ENCODE measurements at regions not wholly inside any gene's neighbourhood (a gene's known extent, or its start where the extent isn't known, plus 50 kb on each side); places are given as distances from the start of the nearest gene placed in this dataset.

DNA sequence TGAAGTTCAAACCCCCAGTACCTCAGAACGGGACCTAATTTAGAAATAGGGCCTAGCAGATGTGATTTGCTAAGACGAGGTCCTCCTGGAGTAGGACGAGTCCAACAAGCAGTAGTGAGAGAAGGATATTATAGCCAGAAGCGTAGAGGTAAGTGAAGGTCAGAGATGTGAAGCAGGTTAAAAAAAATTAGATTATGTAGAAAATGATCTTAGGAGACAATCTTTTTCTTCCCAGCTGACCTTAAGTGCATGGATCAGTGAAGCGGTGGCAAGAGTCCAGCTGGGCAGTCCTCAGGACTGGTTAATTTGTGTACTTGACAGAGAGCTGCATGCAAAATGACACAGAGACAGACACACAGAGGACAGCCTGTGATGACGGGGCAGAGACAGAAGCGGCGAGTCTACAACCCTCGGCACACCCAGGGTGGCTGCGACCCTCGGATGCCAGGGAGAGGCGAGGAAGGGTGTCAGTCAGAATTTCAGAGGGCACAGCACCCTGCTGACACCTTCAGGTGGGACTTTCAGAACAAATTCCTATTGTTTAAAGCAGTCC, 131.4 kb upstream of the IRX4 start:
- no peak overlapping the region for H3K27ac ChIP-seq
- H3K4me3 ChIP-seq: no peak overlapping the region
- 13 to 100% (median 83%) methylated on average over 1 to 9 of the region's 12 CpGs for WGBS, 10 experiments
- no peak for ATAC-seq (replicated peaks in 6 of 8)
- in situ Hi-C loops (cut with MboI; ENCODE audit: low pct_unique_long_range_greater_than_20kb in 2 of 9, low sequenced_read_pairs in 9 of 9, unreplicated experiment in 9 of 9): no loop called here
- no peaks in the 10 kb centered on the region for H3K4me1 ChIP-seq (replicated peaks in 1 of 2)

DNA sequence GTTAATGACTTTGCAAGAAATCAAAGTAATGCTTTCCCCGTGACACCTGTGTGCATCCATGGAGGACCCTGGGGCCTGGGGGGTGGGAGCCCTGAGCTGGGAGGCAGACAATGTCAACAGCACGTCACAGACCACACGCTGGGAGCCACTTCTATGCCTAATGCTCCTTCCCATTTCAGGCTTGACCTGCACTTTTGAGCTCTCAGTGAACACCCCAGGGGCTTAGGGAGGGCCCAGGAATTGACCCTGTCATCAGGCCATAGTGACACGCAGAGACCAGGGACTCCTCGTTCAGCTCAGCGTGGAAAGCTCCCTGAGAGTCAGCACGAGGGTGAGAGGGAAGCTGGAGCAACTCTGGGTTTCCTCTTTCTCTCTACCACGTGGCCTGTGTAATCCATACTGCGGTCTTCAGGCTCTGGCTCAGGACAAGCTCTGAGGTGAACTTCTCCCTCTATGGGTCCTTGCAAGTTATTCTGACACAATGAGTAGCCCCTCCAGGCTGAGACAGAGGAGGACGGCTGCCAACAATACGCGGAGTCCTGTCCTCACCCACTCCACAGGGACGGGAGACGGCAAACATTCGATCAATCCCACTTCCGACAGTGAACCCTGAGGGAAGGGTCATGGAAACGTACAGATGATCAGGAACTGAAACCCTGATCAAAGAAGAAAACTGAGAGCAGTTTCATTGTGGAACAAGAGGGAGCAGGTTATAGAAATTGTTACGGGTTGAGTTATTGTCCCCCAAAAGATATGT, 130.8 kb upstream of the IRX4 start:
- H3K27ac ChIP-seq: no peak overlapping the region
- no peak overlapping the region for H3K4me3 ChIP-seq
- in situ Hi-C loops (cut with MboI; ENCODE audit: low pct_unique_long_range_greater_than_20kb in 2 of 9, low sequenced_read_pairs in 9 of 9, unreplicated experiment in 9 of 9): no loop called here
- no peak for ATAC-seq (replicated peaks in 6 of 8)
- no peaks in the 10 kb centered on the region for H3K4me1 ChIP-seq (replicated peaks in 1 of 2)
- WGBS, 10 experiments: 40 to 100% (median 62%) methylated on average over 1 to 8 of the region's 18 CpGs

DNA sequence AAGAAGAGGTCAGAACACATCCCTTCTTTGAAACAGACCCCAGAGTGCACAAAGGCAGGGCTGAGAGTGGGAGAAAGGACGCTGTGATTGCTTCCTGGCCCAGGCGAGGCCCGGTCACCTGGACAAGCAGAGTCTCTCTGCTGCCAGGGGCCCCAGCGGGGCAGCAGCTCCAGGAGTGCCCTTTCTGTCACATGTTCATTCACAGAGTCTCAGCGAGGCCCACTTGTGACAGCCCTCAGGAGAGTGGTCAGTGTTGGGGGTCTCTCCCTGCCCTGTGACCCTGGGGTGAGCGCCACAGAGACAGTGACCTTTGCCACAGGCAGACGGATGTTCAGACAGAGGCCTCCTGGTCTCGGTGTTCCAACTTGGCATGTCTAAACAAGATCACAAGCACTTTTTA, 130.2 kb upstream of the IRX4 start:
- ATAC-seq (replicated peaks in 6 of 8): no peak
- no peak overlapping the region for H3K4me3 ChIP-seq
- in situ Hi-C loops (cut with MboI; ENCODE audit: low pct_unique_long_range_greater_than_20kb in 2 of 9, low sequenced_read_pairs in 9 of 9, unreplicated experiment in 9 of 9): no loop called here
- WGBS, 10 experiments: 40 to 90% (median 69%) methylated on average over 1 to 2 of the region's 8 CpGs; no CpG with 5 or more reads in 4 of the 10 experiments
- no peaks in the 10 kb centered on the region for H3K4me1 ChIP-seq (replicated peaks in 1 of 2)
- no peak overlapping the region for H3K27ac ChIP-seq

DNA sequence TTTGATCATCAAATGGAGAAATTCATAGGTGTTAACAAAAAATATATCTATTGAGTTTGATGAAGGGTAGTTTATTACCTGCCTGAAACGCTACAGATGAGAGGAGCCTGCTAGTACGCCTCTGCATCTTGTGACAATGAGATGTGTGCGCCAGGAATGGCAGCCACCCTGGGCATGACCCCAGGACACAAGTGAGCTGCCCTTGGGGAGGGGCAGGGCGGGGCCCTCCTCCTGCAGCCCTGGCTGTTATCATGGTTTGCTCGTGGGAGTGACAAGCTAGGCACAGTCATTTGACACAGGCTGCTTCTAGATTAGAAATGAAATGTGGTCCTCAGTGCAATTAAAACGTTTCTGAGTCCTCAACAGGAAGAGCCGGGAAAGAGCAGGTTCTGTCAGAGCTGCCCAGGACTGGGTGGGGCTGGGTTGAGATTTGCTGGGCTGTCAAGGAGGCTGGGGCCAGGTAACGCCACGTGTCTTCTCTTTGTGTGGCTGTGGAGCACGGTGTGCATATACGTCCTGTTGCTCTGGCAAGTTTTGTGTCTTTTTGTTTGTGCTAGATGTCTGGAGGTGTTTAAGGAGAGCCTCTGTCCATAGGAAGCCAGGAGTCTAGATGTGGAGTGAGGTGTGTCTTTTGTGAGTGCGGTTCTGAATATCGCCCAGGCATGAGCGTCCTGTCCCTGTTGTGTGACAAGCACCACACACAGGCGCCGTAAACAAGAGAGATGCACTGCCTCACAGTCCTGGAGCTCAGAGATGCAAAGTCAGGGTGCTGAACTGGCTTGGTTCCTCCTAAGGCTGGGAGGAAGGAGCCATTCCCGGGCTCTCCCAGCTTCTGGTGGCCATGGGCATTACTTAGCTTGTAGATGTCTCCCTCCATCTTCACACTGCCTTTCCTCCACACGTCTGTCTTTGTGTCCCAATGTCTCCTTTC, 129.0 kb upstream of the IRX4 start:
- Histone ChIP-seq H3K4me3 (no peak overlapping the region), H3K4me1 (replicated peaks in 1 of 2) (no peaks in the 10 kb centered on the region), H3K27ac (no peak overlapping the region)
- in situ Hi-C loops (cut with MboI; ENCODE audit: low pct_unique_long_range_greater_than_20kb in 2 of 9, low sequenced_read_pairs in 9 of 9, unreplicated experiment in 9 of 9): no loop called here
- 19 to 93% (median 77%) methylated on average over 2 to 10 of the region's 18 CpGs; no CpG with 5 or more reads in 2 of the 10 experiments for WGBS, 10 experiments
- ATAC-seq (replicated peaks in 6 of 8): no peak

DNA sequence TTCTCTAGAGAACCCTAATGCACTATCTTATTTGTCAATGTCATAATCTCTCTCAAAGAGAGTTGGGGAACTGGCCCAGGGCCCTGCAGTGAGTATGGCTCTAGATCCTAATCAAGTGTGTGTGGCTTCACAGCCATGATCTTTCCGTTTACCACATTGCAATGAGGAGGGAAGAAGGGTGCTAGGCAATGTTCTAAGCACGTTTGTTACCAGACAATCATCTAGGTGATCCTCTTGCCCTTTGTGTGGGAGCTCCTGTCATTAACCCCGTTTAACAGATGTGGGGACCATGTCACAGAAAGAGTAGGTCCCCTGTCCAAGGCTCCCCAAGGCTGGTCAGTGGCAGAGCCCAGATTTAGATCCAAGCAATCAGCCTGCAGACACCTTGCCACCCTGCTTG, 128.2 kb upstream of the IRX4 start:
- WGBS, 10 experiments: 0 to 83% (median 20%) methylated on average over 1 to 2 of the region's 3 CpGs; no CpG with 5 or more reads in 5 of the 10 experiments
- no peak for ATAC-seq (replicated peaks in 6 of 8)
- in situ Hi-C loops (cut with MboI; ENCODE audit: low pct_unique_long_range_greater_than_20kb in 2 of 9, low sequenced_read_pairs in 9 of 9, unreplicated experiment in 9 of 9): no loop called here
- no peaks in the 10 kb centered on the region for H3K4me1 ChIP-seq (replicated peaks in 1 of 2)
- H3K4me3 ChIP-seq: no peak overlapping the region
- no peak overlapping the region for H3K27ac ChIP-seq

DNA sequence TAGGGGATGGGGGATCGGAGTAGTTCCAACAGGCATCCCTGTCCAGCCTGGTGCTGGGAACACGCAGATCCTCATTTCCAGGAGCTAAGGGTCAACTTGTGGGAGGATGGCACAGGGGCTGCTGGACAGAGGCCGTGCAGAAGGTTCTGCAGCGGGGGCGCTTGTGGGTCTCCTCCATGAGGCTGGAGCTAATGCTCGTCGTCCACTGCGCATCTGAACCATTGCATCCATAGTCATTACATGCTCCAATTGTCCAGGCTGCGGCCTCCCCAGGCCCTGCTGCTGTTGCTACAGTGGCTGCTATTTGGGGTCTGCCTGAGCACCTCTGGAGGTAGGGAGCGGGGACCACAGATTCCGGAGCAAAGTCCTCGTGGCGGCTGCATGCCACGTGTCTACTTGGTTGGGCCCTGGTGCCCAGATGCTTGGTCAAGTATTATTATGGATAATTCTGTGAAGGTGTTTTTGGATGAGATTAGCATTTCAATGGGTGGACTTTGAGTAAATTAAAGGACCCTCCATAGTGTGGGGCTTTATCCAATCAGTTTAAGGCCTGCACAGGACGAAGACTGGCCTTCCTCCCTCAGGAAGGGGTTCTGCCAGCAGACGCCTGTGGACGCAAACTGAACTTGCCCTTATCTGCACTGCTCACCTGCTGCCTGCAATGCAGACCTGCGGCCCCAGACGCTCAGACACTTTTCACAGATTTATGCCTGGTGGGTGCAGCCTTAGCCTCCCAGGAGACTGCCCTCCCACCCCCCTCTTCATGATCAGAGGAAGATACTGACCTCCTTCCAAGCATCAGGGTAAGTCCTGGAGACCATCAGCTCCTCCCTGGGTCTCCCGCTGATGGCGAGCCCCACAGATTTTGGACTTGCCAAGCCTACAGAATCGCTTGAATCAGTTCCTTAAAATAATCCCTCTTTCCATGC, 127.5 kb upstream of the IRX4 start:
- no peak for ATAC-seq (replicated peaks in 6 of 8)
- Histone ChIP-seq H3K27ac (no peak overlapping the region), H3K4me1 (replicated peaks in 1 of 2) (no peaks in the 10 kb centered on the region), H3K4me3 (no peak overlapping the region)
- in situ Hi-C loops (cut with MboI; ENCODE audit: low pct_unique_long_range_greater_than_20kb in 2 of 9, low sequenced_read_pairs in 9 of 9, unreplicated experiment in 9 of 9): no loop called here
- 20 to 100% (median 76%) methylated on average over 1 to 11 of the region's 22 CpGs; no CpG with 5 or more reads in 2 of the 10 experiments for WGBS, 10 experiments

DNA sequence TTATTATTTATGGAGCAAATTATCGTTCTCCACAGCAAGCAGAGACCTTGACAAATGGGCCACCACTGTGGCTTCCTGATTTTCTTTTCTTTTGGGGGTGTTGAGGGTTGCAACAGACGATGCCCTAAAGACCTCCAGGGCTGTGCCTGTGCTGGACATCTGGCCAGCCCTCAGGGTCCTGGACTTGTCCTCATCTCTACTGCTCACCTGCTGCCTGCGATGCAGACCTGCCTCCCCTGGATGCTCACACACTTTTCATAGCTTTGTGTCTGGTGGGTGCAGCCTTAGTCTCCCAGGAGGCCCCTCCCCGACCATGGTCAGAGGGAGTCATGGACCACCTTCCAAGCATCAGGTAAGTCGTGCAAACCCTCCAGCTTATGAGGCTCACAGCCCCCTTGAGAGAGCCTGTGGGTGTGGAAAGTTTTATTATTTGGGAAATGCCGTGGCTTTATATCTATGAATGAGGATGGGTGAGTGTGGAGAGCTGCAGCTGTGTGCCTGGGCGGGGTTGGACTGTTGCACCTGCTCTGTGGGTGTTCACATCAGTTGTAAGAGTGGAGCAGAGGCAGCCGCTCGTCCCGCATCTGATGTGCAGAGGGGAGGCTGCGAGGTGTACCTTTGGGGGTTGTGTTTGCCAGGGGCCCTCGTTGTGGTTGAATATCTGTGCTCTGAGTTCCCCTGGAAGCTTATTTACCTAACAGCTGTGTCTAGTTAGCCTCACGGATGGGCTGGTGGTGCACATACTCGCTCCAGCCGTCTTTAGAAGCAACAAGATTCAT, 126.3 kb upstream of the IRX4 start:
- no peak overlapping the region for H3K27ac ChIP-seq
- in situ Hi-C loops (cut with MboI; ENCODE audit: low pct_unique_long_range_greater_than_20kb in 2 of 9, low sequenced_read_pairs in 9 of 9, unreplicated experiment in 9 of 9): no loop called here
- no peak for ATAC-seq (replicated peaks in 6 of 8)
- H3K4me1 ChIP-seq (replicated peaks in 1 of 2): no peaks in the 10 kb centered on the region
- H3K4me3 ChIP-seq: no peak overlapping the region
- 29 to 100% (median 76%) methylated on average over 1 to 14 of the region's 15 CpGs; no CpG with 5 or more reads in 2 of the 10 experiments for WGBS, 10 experiments

DNA sequence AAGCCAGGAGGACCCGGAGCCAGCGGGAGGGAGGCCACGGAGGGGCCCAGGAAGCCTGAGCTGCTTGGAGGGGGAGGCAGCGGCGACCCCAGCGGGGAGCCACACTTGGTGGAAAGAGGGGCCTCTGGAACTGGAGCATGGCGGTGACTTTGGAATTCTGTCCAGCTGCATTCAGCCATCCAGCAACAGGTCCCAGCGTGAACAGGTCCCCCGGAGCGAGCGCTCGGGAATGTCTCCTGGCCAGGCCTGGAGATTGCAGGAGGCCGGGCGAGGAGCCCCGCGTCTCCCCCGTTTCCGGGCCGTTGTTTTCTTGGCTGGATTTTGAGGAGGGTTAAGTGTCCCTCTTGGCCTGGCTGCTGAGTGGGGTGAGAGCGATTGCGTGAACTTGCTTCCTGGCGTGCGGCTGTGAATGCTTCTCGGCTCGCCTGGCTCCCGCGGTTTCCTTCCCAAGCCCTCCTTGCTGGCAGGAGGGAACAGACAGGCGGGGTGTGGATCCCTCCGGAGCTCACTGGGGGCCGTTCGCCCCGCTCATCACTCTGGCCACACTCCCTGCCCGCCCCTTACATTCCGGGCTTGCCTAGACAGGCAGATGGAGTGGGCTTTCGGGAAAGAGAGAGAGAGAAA, 125.3 kb upstream of the IRX4 start:
- in situ Hi-C loops (cut with MboI; ENCODE audit: low pct_unique_long_range_greater_than_20kb in 2 of 9, low sequenced_read_pairs in 9 of 9, unreplicated experiment in 9 of 9): no loop called here
- WGBS, 10 experiments: 0 to 87% (median 73%) methylated on average over 2 to 12 of the region's 35 CpGs; no CpG with 5 or more reads in 5 of the 10 experiments
- Histone ChIP-seq H3K4me3 (no peak overlapping the region), H3K27ac (no peak overlapping the region), H3K4me1 (replicated peaks in 1 of 2) (no peaks in the 10 kb centered on the region)
- peak in 1 of 8 experiments; percentile 25 for ATAC-seq (replicated peaks in 6 of 8)

DNA sequence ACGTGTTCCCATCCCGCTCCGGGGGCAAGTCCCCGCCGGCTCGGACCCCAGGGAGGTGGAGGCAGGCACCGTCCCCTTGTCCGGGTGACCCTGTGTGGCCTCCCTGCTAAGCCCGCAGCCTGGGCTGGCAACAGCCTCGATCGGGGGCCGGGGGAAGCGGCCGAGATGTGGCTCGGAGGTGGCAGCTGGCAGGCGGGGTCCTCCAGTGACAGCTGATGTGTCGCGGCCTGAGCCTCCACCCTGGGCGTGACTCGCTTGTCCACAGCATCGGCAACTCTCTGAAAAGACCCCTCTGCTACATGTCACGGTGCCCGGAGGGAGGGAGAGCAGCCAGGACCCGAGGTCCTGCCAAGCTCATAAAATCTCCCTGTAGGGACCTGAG, 124.8 kb upstream of the IRX4 start:
- WGBS, 10 experiments: 49 to 80% (median 60%) methylated on average over 1 to 14 of the region's 24 CpGs; no CpG with 5 or more reads in 7 of the 10 experiments
- H3K4me1 ChIP-seq (replicated peaks in 1 of 2): no peaks in the 10 kb centered on the region
- no peak overlapping the region for H3K27ac ChIP-seq
- no peak for ATAC-seq (replicated peaks in 6 of 8)
- H3K4me3 ChIP-seq: no peak overlapping the region
- in situ Hi-C loops (cut with MboI; ENCODE audit: low pct_unique_long_range_greater_than_20kb in 2 of 9, low sequenced_read_pairs in 9 of 9, unreplicated experiment in 9 of 9): no loop called here

DNA sequence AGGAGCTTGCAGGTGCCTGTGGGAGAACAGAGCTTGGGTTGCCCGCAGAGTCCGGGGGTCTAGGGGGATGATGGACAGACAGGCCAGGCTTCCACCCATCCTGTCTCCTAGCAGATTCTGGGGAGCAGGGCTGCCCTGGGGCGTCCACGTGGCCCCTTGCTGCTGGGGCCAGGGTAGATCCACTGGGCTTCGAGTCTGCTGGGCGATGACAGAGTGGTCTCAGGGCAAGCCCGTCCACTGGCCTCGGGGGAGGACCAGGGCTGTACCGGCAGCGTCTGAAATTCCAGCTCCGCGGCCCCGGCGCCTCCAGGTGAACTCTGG, 124.2 kb upstream of the IRX4 start:
- Histone ChIP-seq H3K27ac (no peak overlapping the region), H3K4me3 (no peak overlapping the region), H3K4me1 (replicated peaks in 1 of 2) (no peaks in the 10 kb centered on the region)
- WGBS, 10 experiments: 98 to 100% (median 100%) methylated on average over 2 to 11 of the region's 14 CpGs; no CpG with 5 or more reads in 7 of the 10 experiments
- no peak for ATAC-seq (replicated peaks in 6 of 8)
- in situ Hi-C loops (cut with MboI; ENCODE audit: low pct_unique_long_range_greater_than_20kb in 2 of 9, low sequenced_read_pairs in 9 of 9, unreplicated experiment in 9 of 9): no loop called here

DNA sequence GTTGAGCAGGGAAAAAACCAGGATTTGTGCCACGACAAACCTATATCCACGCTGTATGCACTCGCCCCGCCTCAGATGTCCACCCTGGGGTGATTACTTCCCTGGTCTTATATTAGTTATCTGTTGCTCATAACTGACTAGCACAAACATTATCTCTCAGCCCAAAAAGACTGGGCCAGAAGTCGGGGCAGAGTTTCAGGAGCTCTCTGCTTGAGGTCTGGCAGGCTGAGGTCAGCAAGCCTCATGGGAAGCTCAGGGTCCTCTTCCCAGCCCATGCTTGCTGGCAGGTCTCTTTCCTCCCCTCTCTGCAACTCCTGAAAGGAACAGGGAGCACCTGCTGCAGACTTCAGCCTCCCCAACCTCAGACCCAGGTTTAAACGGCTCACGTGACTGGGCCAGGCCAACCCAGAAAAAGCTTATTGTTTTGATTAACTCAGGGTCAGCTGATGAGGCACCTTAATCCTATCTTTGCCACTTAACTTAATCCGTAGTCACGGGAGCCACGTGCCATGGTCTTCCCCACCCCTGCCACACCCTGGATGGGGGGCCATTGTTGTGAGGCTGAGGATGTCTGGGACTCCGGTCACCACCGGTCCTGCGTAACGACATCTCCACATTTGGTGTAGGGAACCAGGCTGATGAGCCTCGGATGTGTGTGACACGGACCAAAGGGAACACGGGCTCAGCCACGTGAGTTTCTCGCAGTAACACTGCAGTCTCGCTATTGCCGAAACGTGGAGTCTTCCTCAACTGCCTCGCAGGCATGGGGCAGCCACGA, 123.7 kb upstream of the IRX4 start:
- H3K4me1 ChIP-seq (replicated peaks in 1 of 2): no peaks in the 10 kb centered on the region
- ATAC-seq (replicated peaks in 6 of 8): no peak
- no peak overlapping the region for H3K4me3 ChIP-seq
- 53 to 91% (median 83%) methylated on average over 1 to 14 of the region's 24 CpGs; no CpG with 5 or more reads in 1 of the 10 experiments for WGBS, 10 experiments
- in situ Hi-C loops (cut with MboI; ENCODE audit: low pct_unique_long_range_greater_than_20kb in 2 of 9, low sequenced_read_pairs in 9 of 9, unreplicated experiment in 9 of 9): no loop called here
- H3K27ac ChIP-seq: no peak overlapping the region

Measured in motor neuron (in vitro differentiated cells).